ENCODE measurements at regions not wholly inside any gene's neighbourhood (a gene's known extent, or its start where the extent isn't known, plus 50 kb on each side); places are given as distances from the start of the nearest gene placed in this dataset.
"Not testable (repeated sequence)": the region's sequence is repeated elsewhere in the genome, so short reads cannot be mapped to it uniquely, and the experiment has no call there.

DNA sequence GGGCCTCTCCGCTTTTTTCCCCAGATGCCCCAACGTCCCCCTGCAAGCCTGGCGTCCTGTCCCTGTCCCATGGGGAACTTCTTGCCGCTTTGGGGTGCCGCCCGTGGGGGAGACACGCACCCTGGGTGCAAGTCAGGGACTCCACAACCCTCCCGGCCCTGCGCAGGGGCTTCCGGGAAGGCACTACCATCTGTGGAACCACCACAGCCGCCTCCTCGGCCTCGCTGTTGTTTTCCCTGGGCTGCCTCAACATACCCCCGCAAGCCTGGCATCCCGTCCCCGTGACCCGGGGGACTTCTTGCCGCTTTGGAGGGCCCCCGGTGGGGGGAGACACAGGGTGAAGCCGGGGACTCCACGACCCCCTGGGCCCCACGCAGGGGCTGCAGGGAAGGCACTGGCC is 238.4 kb downstream of the TUBA3C start:
- H3K9me3 Mint-ChIP-seq, result no peaks in the 10 kb centered on the region
- DNase-seq, result no peak
- peaks cover 1% of the 10 kb centered on the region for H3K27me3 Mint-ChIP-seq
- H3K36me3 Mint-ChIP-seq (ENCODE audit: low read depth), result no peaks in the 10 kb centered on the region
- no peak overlapping the region for H3K4me3 Mint-ChIP-seq
- H3K27ac Mint-ChIP-seq, result no peak overlapping the region
- H3K4me1 Mint-ChIP-seq (ENCODE audit: low read depth), result no peaks in the 10 kb centered on the region

DNA sequence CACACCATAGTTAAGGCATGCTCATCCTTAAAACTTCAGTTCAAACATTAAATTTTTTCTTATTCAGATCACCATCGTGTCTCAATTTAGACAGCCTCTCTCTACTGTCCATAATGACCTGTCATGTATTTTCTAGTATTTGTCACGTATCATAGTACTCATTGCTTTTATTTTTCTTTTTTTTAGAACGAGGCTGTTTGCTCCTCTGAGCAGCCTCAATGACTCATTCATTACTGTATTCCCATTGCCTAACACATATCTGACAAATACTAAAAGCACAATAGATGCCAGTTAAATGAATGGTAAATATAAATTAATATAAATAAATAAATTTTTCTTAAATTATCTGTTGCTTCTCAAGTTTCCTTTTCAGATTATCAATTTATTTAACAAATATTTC is 245.5 kb downstream of the TUBA3C start:
- Mint-ChIP-seq H3K27me3 (peaks cover 5% of the 10 kb centered on the region), H3K36me3 (ENCODE audit: low read depth) (no peaks in the 10 kb centered on the region), H3K9me3 (no peaks in the 10 kb centered on the region), H3K27ac (no peak overlapping the region), H3K4me1 (ENCODE audit: low read depth) (no peaks in the 10 kb centered on the region), H3K4me3 (no peak overlapping the region)
- no peak for DNase-seq

DNA sequence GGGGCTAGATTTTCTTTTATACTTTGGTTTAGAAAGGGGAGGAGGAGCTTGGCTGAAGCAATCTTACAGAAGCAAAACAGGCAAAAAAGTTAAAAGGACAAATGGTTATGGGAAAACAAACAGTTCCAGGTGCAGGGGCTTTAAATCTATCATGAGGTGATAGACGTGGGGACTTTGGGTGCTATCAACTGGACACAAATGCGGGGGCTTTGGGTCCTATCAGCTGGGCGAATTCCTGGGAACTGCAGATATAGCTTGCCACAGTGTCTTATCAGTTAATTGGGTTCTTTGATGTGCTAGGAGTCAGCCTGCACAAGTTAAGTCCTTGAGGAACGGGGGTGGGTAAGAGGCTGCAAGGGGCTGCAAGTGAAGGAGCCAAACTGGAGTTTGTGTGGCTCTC is 260.6 kb downstream of the TUBA3C start:
- H3K27me3 Mint-ChIP-seq, result no peaks in the 10 kb centered on the region
- H3K4me1 Mint-ChIP-seq (ENCODE audit: low read depth), result no peaks in the 10 kb centered on the region
- H3K36me3 Mint-ChIP-seq (ENCODE audit: low read depth), result no peaks in the 10 kb centered on the region
- H3K27ac Mint-ChIP-seq, result no peak overlapping the region
- no peak overlapping the region for H3K4me3 Mint-ChIP-seq
- DNase-seq, result no peak
- H3K9me3 Mint-ChIP-seq, result no peaks in the 10 kb centered on the region

DNA sequence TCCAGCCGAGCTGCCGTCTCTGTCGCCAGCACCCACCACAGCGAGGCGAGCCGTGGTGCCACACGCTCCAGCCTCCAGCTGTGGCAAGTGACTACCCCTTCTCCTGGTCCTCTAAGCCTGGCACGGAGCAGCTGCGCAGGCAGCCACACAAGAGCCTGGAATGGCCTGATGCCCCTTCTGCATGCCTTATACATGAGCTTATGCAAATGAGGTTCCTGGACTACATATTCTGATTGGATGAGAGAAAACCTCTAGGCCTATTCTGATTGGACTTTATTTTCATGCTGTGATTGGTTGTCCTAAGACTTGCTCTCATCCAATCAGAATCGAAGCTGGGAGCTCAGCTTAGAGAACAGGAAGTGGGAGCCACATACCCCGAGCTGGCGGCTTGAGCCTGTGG is 276.5 kb downstream of the TUBA3C start:
- H3K36me3 Mint-ChIP-seq (ENCODE audit: low read depth); H3K4me1 Mint-ChIP-seq (ENCODE audit: low read depth); H3K27ac Mint-ChIP-seq; H3K27me3 Mint-ChIP-seq; H3K4me3 Mint-ChIP-seq; DNase-seq: not testable (repeated sequence)
- H3K9me3 Mint-ChIP-seq, result peaks cover 13% of the 10 kb centered on the region

DNA sequence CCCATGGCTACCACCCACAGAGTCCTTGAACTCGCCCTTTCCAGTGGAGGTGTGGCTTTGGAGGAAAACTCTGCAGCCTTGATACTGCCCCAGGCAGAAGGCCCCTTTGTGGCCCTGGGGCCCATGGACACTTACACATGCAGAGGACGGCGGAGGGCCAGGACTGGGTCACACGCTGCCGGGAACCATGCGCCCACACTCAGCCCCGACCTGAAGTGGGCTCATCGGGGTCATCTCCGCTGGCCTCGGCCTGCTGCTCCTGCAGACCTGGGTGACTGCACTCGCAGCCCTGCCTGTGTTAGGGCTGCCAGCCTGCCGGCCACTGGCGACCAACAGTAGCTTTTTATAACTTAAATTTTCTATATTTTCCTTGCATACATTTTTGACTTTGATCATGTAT is 286.2 kb downstream of the TUBA3C start:
- not testable (repeated sequence) for H3K4me3 Mint-ChIP-seq; H3K4me1 Mint-ChIP-seq (ENCODE audit: low read depth); H3K27me3 Mint-ChIP-seq; H3K36me3 Mint-ChIP-seq (ENCODE audit: low read depth); DNase-seq; H3K9me3 Mint-ChIP-seq; H3K27ac Mint-ChIP-seq

DNA sequence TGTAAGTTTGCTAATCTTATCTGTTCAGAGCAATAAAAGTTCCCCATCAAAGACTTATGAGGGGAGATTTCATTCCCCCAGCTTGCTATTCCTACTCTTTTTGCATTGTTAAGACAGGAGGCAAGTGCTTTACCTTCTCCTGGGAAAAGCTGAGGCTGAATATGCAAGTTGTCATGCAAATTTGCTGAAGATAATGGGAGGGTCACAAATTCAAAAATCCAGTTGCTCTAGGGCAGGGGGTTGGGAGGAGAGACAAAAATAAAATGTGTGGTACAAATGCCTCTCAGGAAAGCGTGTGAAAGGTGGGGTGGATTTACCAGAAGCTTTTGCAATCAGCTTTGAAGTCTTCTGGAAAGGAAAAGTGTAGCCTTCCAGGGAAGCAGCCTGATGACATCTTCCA is 290.4 kb downstream of the TUBA3C start:
- H3K4me1 Mint-ChIP-seq (ENCODE audit: low read depth), result not testable (repeated sequence)

DNA sequence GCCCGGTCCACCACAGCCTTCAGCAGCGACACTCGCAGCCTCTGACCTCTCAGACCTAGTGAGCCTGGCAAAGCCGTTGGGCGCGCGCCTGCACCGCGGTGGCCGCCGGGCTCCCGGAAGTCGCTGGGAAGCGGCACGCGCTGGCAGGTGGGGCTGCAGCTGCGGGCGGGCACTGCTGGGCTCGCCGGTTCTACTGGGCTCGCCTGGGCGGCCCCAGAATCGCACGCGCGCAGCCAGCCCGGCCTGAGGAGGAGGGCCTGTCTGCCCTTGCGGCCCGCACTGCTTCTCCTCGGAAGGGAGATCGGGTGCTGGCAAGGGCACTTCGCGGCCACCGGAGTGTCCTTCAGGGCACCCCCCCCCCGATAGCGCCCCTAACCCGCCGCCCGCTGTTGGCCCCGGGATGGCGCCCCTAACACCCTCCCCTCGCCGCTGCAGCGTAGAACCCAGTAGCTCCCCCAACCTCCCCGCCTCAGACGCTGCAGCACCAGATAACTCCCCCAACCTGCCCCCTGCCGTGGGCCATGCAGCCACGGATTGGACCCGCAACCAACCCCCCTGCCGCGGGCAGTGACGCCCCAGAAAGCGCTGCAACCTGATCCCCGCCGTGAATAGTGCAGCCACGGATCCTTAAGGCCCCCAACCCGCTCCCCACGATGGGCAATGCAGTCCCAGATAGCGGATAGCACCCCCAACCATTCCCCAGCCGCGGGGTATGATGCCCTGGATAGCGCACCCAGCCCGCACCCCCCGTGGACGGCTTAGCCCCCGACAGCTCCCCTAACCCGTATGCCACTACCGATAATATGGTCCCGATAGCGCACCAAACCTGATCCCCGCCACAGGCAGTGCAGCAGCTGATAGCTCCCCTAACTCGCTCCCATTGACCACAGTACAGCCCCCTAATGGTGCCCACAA is 306.5 kb downstream of the TUBA3C start:
- H3K4me3 Mint-ChIP-seq, result not testable (repeated sequence)

More for the DNA sequence above, 290.4 kb downstream of the TUBA3C start:
- not testable (repeated sequence) for H3K27ac Mint-ChIP-seq; DNase-seq; H3K27me3 Mint-ChIP-seq; H3K36me3 Mint-ChIP-seq (ENCODE audit: low read depth); H3K4me3 Mint-ChIP-seq; H3K9me3 Mint-ChIP-seq

DNA sequence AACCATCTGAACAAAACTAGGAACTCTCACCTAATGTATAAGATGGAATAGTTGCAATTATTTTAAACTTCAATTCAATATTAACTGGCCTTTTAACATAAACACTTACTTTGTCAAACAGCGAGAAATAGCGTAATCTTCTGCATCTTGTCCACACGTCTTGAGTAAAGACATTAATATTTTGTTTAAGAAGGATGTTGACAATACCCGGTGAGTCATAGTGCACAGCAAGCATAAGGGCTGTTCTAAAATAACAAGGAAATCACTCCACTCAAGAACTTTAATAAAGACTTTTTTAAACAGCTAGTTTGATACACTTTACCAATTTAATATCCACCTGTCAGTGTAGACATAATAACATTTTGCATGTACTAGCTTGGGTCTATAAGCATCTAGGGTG is 311.1 kb downstream of the TUBA3C start:
- not testable (repeated sequence) for H3K27ac Mint-ChIP-seq; H3K36me3 Mint-ChIP-seq (ENCODE audit: low read depth); H3K4me3 Mint-ChIP-seq; H3K9me3 Mint-ChIP-seq; DNase-seq; H3K4me1 Mint-ChIP-seq (ENCODE audit: low read depth); H3K27me3 Mint-ChIP-seq

More for the DNA sequence above, 306.5 kb downstream of the TUBA3C start:
- DNase-seq; H3K27ac Mint-ChIP-seq; H3K4me1 Mint-ChIP-seq (ENCODE audit: low read depth); H3K36me3 Mint-ChIP-seq (ENCODE audit: low read depth); H3K9me3 Mint-ChIP-seq: not testable (repeated sequence)
- peaks cover 15% of the 10 kb centered on the region for H3K27me3 Mint-ChIP-seq

DNA sequence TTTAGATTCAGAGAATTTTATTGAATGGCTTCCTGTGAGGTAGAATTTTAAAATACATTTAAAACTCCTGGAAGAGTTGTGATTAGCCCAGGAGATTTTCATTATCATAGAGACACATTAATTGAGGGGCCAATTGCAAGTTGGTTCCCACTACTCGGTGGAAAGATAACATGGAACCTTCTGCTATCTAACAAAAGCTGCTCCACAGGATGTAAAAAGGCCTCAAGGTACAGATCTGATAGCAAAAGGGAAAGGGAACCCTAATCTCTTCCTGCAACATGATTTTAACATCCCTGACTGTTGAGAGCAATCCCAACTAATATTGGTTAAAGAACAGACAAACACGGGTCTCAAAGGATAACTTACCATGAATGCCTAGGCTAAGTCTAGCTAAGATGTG is 312.3 kb downstream of the TUBA3C start:
- H3K4me1 Mint-ChIP-seq (ENCODE audit: low read depth); H3K27ac Mint-ChIP-seq; H3K27me3 Mint-ChIP-seq; H3K36me3 Mint-ChIP-seq (ENCODE audit: low read depth); H3K9me3 Mint-ChIP-seq; H3K4me3 Mint-ChIP-seq; DNase-seq: not testable (repeated sequence)

DNA sequence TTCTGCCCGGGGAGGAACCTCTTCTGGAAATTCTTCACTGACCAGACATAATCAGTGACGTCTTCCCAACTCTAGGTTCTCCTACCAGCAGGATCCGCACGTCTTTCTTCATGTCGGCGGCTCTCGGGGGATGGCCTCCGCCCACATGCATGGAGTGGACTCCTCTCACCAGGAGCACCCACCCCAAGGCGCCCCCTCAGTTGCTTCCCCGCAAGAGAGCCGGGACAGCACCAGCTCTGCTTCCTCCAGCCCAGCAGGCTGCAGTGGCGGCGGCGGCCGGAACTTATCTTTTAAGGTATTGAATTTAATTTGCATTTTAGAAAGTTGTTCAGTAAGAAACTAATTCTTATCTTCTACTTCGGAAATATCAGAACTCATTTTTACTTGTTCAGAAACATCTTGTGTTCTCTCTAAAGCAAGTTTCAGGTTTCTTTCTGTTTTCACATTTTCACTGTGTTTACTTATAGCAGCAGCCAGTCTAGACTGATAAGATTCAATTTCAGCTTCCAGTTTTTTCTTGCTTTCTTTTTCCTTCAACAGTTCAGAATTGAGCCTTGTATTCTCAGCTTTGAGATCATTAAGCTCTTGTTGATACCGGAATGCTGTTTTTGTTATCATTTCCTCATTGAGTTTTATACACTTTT is 343.5 kb downstream of the TUBA3C start:
- not testable (repeated sequence) for H3K4me3 Mint-ChIP-seq; H3K27me3 Mint-ChIP-seq; H3K9me3 Mint-ChIP-seq; DNase-seq; H3K4me1 Mint-ChIP-seq (ENCODE audit: low read depth); H3K36me3 Mint-ChIP-seq (ENCODE audit: low read depth); H3K27ac Mint-ChIP-seq

DNA sequence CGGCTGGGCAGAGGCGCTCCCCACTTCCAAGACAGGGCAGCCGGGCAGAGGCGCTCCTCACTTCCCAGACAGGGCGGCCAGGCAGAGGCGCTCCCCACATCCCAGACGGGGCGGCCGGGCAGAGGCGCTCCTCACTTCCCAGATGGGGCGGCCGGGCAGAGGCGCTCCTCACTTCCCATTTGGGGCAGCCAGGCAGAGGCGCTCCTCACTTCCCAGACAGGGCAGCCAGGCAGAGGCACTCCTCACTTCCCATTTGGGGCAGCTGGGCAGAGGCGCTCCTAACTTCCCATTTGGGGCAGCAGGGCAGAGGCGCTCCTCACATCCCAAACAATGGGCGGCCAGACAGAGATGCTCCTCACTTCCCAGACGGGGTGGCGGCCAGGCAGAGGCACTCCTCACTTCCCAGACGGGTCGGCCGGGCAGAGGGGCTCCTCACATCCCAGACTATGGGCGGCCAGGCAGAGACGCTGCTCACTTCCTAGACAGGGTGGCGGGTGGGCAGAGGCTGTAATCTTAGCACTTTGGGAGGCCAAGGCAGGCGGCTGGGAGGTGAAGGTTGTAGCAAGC is 344.4 kb downstream of the TUBA3C start:
- not testable (repeated sequence) for H3K27me3 Mint-ChIP-seq; H3K4me3 Mint-ChIP-seq; H3K9me3 Mint-ChIP-seq; H3K4me1 Mint-ChIP-seq (ENCODE audit: low read depth); H3K27ac Mint-ChIP-seq; H3K36me3 Mint-ChIP-seq (ENCODE audit: low read depth); DNase-seq

DNA sequence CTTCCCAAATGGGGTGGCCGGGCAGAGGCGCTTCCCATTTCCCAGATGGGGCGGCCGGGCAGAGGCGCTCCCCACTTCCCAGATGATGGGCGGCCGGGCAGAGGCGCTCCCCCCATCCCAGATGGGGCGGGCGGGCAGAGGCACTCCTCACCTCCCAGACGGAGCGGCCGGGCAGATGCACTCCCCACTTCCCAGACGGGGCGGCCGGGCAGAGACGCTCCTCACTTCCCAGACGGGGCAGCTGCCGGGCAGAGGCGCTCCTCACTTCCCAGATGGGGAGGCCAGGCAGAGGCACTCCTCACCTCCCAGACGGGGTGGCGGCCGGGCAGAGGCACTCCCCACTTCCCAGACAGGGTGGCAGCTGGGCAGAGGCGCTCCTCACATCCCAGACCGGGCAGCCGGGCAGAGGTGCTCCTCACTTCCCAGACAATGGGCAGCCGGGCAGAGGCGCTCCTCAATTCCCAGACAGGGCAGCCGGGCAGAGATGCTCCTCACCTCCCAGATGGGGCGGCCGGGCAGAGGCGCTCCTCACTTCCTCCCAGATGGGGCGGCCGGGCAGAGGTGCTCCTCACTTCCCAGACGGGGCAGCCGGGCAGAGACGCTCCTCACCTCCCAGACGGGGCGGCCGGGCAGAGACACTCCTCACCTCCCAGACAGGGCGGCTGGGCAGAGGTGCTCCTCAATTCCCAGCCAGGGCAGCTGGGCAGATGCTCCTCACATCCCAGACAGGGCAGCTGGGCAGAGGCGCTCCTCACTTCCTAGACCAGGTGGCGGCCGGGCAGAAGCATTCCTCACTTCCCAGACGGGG is 345.0 kb downstream of the TUBA3C start:
- H3K36me3 Mint-ChIP-seq (ENCODE audit: low read depth); H3K27me3 Mint-ChIP-seq; DNase-seq; H3K27ac Mint-ChIP-seq; H3K9me3 Mint-ChIP-seq; H3K4me3 Mint-ChIP-seq; H3K4me1 Mint-ChIP-seq (ENCODE audit: low read depth): not testable (repeated sequence)

DNA sequence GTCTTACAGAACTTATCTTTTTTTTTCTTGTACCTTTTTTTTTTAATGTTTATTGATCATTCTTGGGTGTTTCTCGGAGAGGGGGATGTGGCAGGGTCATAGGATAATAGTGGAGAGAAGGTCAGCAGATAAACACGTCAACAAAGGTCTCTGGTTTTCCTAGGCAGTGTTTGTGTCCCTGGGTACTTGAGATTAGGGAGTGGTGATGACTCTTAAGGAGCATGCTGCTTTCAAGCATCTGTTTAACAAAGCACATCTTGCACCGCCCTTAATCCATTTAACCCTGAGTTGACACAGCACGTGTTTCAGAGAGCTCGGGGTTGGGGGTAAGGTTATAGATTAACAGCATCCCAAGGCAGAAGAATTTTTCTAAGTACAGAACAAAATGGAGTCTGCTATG is 345.9 kb downstream of the TUBA3C start:
- not testable (repeated sequence) for DNase-seq; H3K36me3 Mint-ChIP-seq (ENCODE audit: low read depth); H3K9me3 Mint-ChIP-seq; H3K4me3 Mint-ChIP-seq; H3K27me3 Mint-ChIP-seq; H3K4me1 Mint-ChIP-seq (ENCODE audit: low read depth); H3K27ac Mint-ChIP-seq

DNA sequence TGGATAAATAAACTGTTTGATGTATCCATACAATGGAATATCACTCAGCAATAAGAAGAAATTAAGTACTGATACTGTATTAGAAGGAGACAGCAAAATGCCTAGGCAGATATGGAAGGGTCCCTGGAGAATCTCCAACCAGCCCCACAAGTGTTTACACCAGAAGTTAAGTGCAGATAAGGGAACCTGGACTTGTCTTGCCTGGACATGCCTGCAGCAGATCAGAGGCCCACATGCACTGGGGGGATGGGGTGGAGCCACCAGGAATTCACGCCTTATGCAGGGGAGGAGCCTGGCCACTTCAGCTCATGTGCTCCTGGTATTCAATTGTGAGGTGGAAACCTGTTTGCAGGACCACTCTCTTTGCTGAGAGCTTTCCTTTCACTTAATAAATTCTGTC is 356.9 kb downstream of the TUBA3C start:
- not testable (repeated sequence) for H3K36me3 Mint-ChIP-seq (ENCODE audit: low read depth); H3K4me1 Mint-ChIP-seq (ENCODE audit: low read depth); H3K4me3 Mint-ChIP-seq; H3K9me3 Mint-ChIP-seq; H3K27me3 Mint-ChIP-seq; DNase-seq; H3K27ac Mint-ChIP-seq

Data from activated T-cell treated with anti-CD3 and anti-CD28 coated beads, Interleukin-2, amount 50 U/mL, for 24 hours (primary cell).